IMR-90 (cell line): ENCODE measurements at regions not wholly inside any gene's neighbourhood (a gene's known extent, or its start where the extent isn't known, plus 50 kb on each side); places are given as distances from the start of the nearest gene placed in this dataset.

Experiments
- ATAC-seq: fragments of 200-7000 bp; cut with Tn5 transposase; 2 replicates; pipeline ENCODE4 v1.9.1; 2020; ENCODE audit warnings: low read depth, mild to moderate bottlenecking, moderate library complexity
- BruUV-seq: library from RNA; stranded (reverse); fragments of 400-500 nt; replicated peaks from 2 replicates; lab custom pipeline; 2021; lab: Mats Ljungman, UMichigan
- CTCF ChIA-PET: fragments of 300-600 bp; formaldehyde crosslinking; extraction: SDS; loops from one replicate; lab custom pipeline; 2021; ENCODE audit warnings: antibody characterized with exemption; lab: Yijun Ruan, JAX
- POLR2A ChIA-PET: fragments of 300-600 bp; sonication (Branson Sonifier 250); formaldehyde crosslinking; loops from one replicate; lab custom pipeline; 2022; ENCODE audit warnings: antibody characterized with exemption; ENCODE audit not compliant: unreplicated experiment; lab: Charles Lee
- DNase-seq: peaks from one replicate; pipeline ENCODE4 v3.0.0; 2013
- H2AFZ ChIP-seq: replicated peaks from 2 replicates; pipeline ENCODE3; 2013; ENCODE audit warnings: low read length, mild to moderate bottlenecking; ENCODE audit not compliant: poor library complexity
- H2AK5ac ChIP-seq: 2 replicates; pipeline ENCODE4 v1.6.1; 2013; ENCODE audit warnings: low read depth, low read length, inconsistent platforms
- H2AK9ac ChIP-seq: replicated peaks from 2 replicates; pipeline ENCODE3; 2013; ENCODE audit warnings: mild to moderate bottlenecking, low read depth, low read length, moderate library complexity; ENCODE audit not compliant: poor library complexity
- H2BK120ac ChIP-seq: 2 replicates; pipeline ENCODE4 v1.6.1; 2013; ENCODE audit warnings: low read depth, low read length, inconsistent platforms
- H2BK15ac ChIP-seq: 3 replicates; pipeline ENCODE4 v1.6.1; 2013; ENCODE audit warnings: low read depth, low read length, inconsistent platforms
- H2BK20ac ChIP-seq: 2 replicates; pipeline ENCODE4 v1.6.1; 2013; ENCODE audit warnings: low read depth, mild to moderate bottlenecking, inconsistent platforms, low read length, moderate library complexity
- H2BK5ac ChIP-seq: 2 replicates; pipeline ENCODE4 v1.6.1; 2013; ENCODE audit warnings: mild to moderate bottlenecking, low read depth, low read length, inconsistent platforms; ENCODE audit not compliant: poor library complexity, severe bottlenecking
- H3K14ac ChIP-seq: replicated peaks from 2 replicates; pipeline ENCODE4 v1.6.1; 2013; ENCODE audit warnings: low read depth, low read length, inconsistent platforms
- H3K18ac ChIP-seq: 2 replicates; pipeline ENCODE4 v1.6.1; 2013; ENCODE audit warnings: low read depth, low read length, control low read depth
- H3K23ac ChIP-seq: 2 replicates; pipeline ENCODE4 v1.6.1; 2013; ENCODE audit warnings: low read depth, low read length, inconsistent platforms
- H3K27ac ChIP-seq: 2 replicates; pipeline ENCODE4 v1.5.1; 2013; ENCODE audit warnings: mild to moderate bottlenecking, control low read depth, low read length; ENCODE audit not compliant: insufficient read depth
- H3K27me3 ChIP-seq: 2 replicates; pipeline ENCODE4 v1.6.1; 2013; ENCODE audit warnings: low read length; ENCODE audit not compliant: control insufficient read depth, insufficient read depth
- H3K36me3 ChIP-seq: 2 replicates; pipeline ENCODE4 v1.6.1; 2013; ENCODE audit warnings: low read length, mixed read lengths; ENCODE audit not compliant: control insufficient read depth, insufficient read depth
- H3K4ac ChIP-seq: 2 replicates; pipeline ENCODE4 v1.6.1; 2013; ENCODE audit warnings: low read depth, low read length, inconsistent platforms
- H3K4me1 ChIP-seq: 2 replicates; pipeline ENCODE4 v1.6.1; 2013; ENCODE audit warnings: low read length, mixed read lengths; ENCODE audit not compliant: control insufficient read depth, insufficient read depth
- H3K4me2 ChIP-seq: 2 replicates; pipeline ENCODE4 v1.6.1; 2013; ENCODE audit warnings: low read depth, mild to moderate bottlenecking, control low read depth, low read length, moderate library complexity
- H3K4me3 ChIP-seq: 2 replicates; pipeline ENCODE4 v1.5.1; 2013; ENCODE audit warnings: low read depth, mild to moderate bottlenecking, control low read depth, low read length, moderate library complexity; ENCODE audit not compliant: insufficient read depth
- H3K56ac ChIP-seq: 2 replicates; pipeline ENCODE4 v1.6.1; 2013; ENCODE audit warnings: low read length, inconsistent platforms; ENCODE audit not compliant: insufficient read depth; ENCODE audit errors: extremely low read depth
- H3K79me1 ChIP-seq, 2 experiments: 2 replicates each; pipeline ENCODE4 v1.6.1; 2013; ENCODE audit warnings: low read length in 2 of 2, inconsistent platforms in 1 of 2, low read depth in 1 of 2
- H3K9ac ChIP-seq: 2 replicates; pipeline ENCODE4 v1.6.1; 2013; ENCODE audit warnings: low read depth, low read length, control low read depth
- H3K9me1 ChIP-seq: 2 replicates; pipeline ENCODE4 v1.6.1; 2013; ENCODE audit warnings: low read length, inconsistent platforms; ENCODE audit not compliant: insufficient read depth
- H3K9me3 ChIP-seq: 2 replicates; pipeline ENCODE4 v1.6.1; 2013; ENCODE audit warnings: low read length; ENCODE audit not compliant: control insufficient read depth, insufficient read depth
- H4K20me1 ChIP-seq: 2 replicates; pipeline ENCODE4 v1.6.1; 2013; ENCODE audit warnings: low read length, inconsistent platforms; ENCODE audit not compliant: insufficient read depth
- H4K5ac ChIP-seq: 2 replicates; pipeline ENCODE4 v1.6.1; 2013; ENCODE audit warnings: mild to moderate bottlenecking, low read depth, low read length, control low read depth
- H4K8ac ChIP-seq, 2 experiments: 2 replicates each; pipeline ENCODE4 v1.6.1; 2013; ENCODE audit warnings: low read depth in 2 of 2, low read length in 2 of 2, control low read depth in 1 of 2, inconsistent platforms in 1 of 2
- H4K91ac ChIP-seq: 2 replicates; pipeline ENCODE4 v1.6.1; 2013; ENCODE audit warnings: low read depth, low read length, inconsistent platforms; ENCODE audit not compliant: insufficient read depth
- CHD1 ChIP-seq: IDR thresholded peaks from 2 replicates; pipeline ENCODE4 v1.6.1; 2012; ENCODE audit warnings: low read depth, low read length, improper control_type of control experiment
- WGBS, 2 experiments: methylation state at CpG; one replicate each; pipeline versions ENCODE4 v1.1.5 to v1.1.7; 2013; ENCODE audit warnings: missing lambda C conversion rate in 2 of 2; ENCODE audit not compliant: insufficient read length in 1 of 2; ENCODE audit errors: extremely low coverage in 2 of 2; 5-methylcytosine and 5-hydroxymethylcytosine counted together
- dilution Hi-C: fragments of 300-500 bp; cut with HindIII; formaldehyde crosslinking; loops from one replicate; pipeline ENCODE4 v1.14.3; 2018; ENCODE audit warnings: low sequenced_read_pairs; ENCODE audit not compliant: unreplicated experiment
- in situ Hi-C: fragments of 300-500 bp; cut with MboI; formaldehyde crosslinking; loops from 3 replicates; pipeline ENCODE4 v1.14.3; 2019; ENCODE audit warnings: low sequenced_read_pairs, inconsistent platforms, mixed read lengths
- intact Hi-C: fragments of 100-400 bp; cut with micrococcal nuclease; formaldehyde crosslinking; loops from 2 replicates; pipeline ENCODE4 v1.10.0; 2022

- no peak for ATAC-seq
Measured at GRCh38 chr12:39061576-39061975, 156.2 kb upstream of the CPNE8 start.

More at GRCh38 chr12:39061576-39061975, 156.2 kb upstream of the CPNE8 start:
- Histone ChIP-seq H2BK120ac (no peak overlapping the region), H3K9me1 (no peaks in the 10 kb centered on the region), H3K4ac (no peak overlapping the region), H4K20me1 (no peaks in the 10 kb centered on the region), H3K9me3 (peaks cover 10% of the 10 kb centered on the region), H4K8ac (no peak overlapping the region), H3K9ac (no peak overlapping the region), H3K36me3 (no peaks in the 10 kb centered on the region), H3K79me1 (no peaks in the 10 kb centered on the region), H3K23ac (no peak overlapping the region), H2AK9ac (no peak overlapping the region), H3K56ac (no peak overlapping the region), H3K4me1 (no peaks in the 10 kb centered on the region), H2AK5ac (no peak overlapping the region), H4K91ac (no peak overlapping the region), H2BK5ac (no peak overlapping the region), H3K18ac (no peak overlapping the region), H3K27me3 (no peaks in the 10 kb centered on the region), H2AFZ (no peak overlapping the region), H2BK20ac (no peak overlapping the region), H2BK15ac (no peak overlapping the region), H3K14ac (no peak overlapping the region), H4K5ac (no peak overlapping the region), H3K4me2 (no peak overlapping the region), H3K4me3 (no peak overlapping the region), H3K27ac (no peak overlapping the region)
- in situ Hi-C loops = no loop called here
- DNase-seq = no peak
- intact Hi-C loops = no loop called here
- WGBS, 2 experiments = no CpG with 5 or more reads among the region's 7 CpGs
- no peak for TF ChIP-seq CHD1
- BruUV-seq = no TSS peak
- CTCF ChIA-PET = no interaction called here
- POLR2A ChIA-PET = no interaction called here
- dilution Hi-C loops = no loop called here
